T-helper 17 cell (primary cell): ENCODE measurements at regions not wholly inside any gene's neighbourhood (a gene's known extent, or its start where the extent isn't known, plus 50 kb on each side); places are given as distances from the start of the nearest gene placed in this dataset.
"Not testable (repeated sequence)": the region's sequence is repeated elsewhere in the genome, so short reads cannot be mapped to it uniquely, and the experiment has no call there.

Experiments
- ATAC-seq: fragments of 150-1000 bp; cut with Tn5 transposase; 2 replicates; pipeline ENCODE4 v1.10.0; 2021; ENCODE audit warnings: mild to moderate bottlenecking, moderate library complexity
- DNase-seq, 3 donors: peaks; one replicate each; pipeline versions ENCODE4 v3.0.0 to v3.0.0-alpha.2; 2020 to 2021
- H3K9me3 ChIP-seq: one replicate; pipeline ENCODE4 v1.7.0; 2013; ENCODE audit warnings: low read length, mild to moderate bottlenecking; ENCODE audit not compliant: control insufficient read depth, poor library complexity, severe bottlenecking
- H3K27ac Mint-ChIP-seq: one replicate; pipeline ENCODE4 v1.8.0; 2022; ENCODE audit warnings: mild to moderate bottlenecking, moderate library complexity, mixed read lengths
- H3K27me3 Mint-ChIP-seq: one replicate; pipeline ENCODE4 v1.8.0; 2022; ENCODE audit warnings: mixed read lengths
- H3K36me3 Mint-ChIP-seq: one replicate; pipeline ENCODE4 v1.8.0; 2022; ENCODE audit warnings: low read depth, mixed read lengths
- H3K4me1 Mint-ChIP-seq: one replicate; pipeline ENCODE4 v1.8.0; 2022; ENCODE audit warnings: mild to moderate bottlenecking, mixed read lengths
- H3K4me3 Mint-ChIP-seq: one replicate; pipeline ENCODE4 v1.8.0; 2022; ENCODE audit warnings: mild to moderate bottlenecking, moderate library complexity, mixed read lengths

GRCh38 chr6:157727629-157728182, 95.3 kb upstream of the SNX9 start:
- Mint-ChIP-seq H3K4me3 (no peak overlapping the region), H3K27me3 (peaks cover 5% of the 10 kb centered on the region), H3K36me3 (peaks cover 4% of the 10 kb centered on the region), H3K27ac (no peak overlapping the region), H3K4me1 (no peaks in the 10 kb centered on the region)
- DNase-seq (no peak), ATAC-seq (no peak)
- H3K9me3 ChIP-seq = no peaks in the 10 kb centered on the region

- H3K36me3 Mint-ChIP-seq = peaks cover 4% of the 10 kb centered on the region
- DNase-seq (no peak), ATAC-seq (no peak)
- no peaks in the 10 kb centered on the region for H3K9me3 ChIP-seq
- no peaks in the 10 kb centered on the region for H3K4me1 Mint-ChIP-seq
- H3K27me3 Mint-ChIP-seq = peaks cover 5% of the 10 kb centered on the region
- H3K27ac Mint-ChIP-seq = no peak overlapping the region
- no peak overlapping the region for H3K4me3 Mint-ChIP-seq
Observed at GRCh38 chr6:157728183-157728881, 94.7 kb upstream of the SNX9 start.

DNA sequence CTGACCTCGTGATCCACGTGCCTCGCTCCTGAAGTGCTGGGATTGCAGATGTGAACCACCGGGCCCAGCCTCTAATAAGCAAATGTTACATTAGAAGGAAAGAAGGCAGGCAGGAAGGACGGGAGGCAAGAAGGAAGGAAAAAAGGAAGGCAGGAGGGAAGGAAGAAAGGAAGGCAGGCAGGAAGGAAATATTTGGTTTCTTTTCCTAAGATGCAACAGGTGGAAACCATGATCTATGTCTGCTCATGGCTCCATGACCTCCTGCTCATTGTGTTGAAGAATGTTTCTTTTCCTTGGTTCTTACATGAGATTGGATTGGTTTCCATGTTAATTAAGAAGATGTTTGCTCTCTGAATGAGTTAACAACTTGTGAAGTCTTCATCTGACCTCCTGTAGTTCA, 91.8 kb upstream of the SNX9 start:
- Mint-ChIP-seq H3K36me3 (peaks cover 2% of the 10 kb centered on the region), H3K4me3 (no peak overlapping the region), H3K27ac (no peak overlapping the region), H3K4me1 (no peaks in the 10 kb centered on the region), H3K27me3 (peaks cover 5% of the 10 kb centered on the region)
- H3K9me3 ChIP-seq = no peaks in the 10 kb centered on the region
- DNase-seq (no peak), ATAC-seq (no peak)

DNA sequence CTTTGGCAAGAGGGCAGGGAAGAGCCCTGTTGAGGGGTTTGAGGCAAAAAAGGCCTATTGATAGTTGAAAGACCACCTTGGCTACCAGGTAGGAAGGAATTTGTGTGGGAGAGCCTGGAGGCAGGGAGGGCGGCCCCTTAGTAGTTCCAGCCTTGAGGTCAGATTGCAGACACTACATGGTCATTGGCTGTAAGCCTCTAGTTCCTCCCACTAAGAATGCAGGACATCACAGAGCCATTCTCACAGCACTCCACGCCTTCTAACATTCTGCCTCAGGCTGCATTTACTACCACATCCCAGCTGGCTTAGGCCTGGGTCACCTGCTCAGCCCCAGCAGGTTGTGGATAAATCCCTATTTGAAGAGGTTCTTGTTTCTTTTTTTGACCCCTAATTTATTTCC, 91.0 kb upstream of the SNX9 start:
- H3K4me3 Mint-ChIP-seq = no peak overlapping the region
- H3K36me3 Mint-ChIP-seq = peaks cover 2% of the 10 kb centered on the region
- no peak for ATAC-seq
- no peak for DNase-seq
- H3K27ac Mint-ChIP-seq = no peak overlapping the region
- H3K27me3 Mint-ChIP-seq = peaks cover 5% of the 10 kb centered on the region
- no peaks in the 10 kb centered on the region for H3K9me3 ChIP-seq
- H3K4me1 Mint-ChIP-seq = no peaks in the 10 kb centered on the region

GRCh38 chr6:157732416-157733161, 90.5 kb upstream of the SNX9 start:
- peaks cover 5% of the 10 kb centered on the region for H3K27me3 Mint-ChIP-seq
- no peak for ATAC-seq
- DNase-seq = no peak
- H3K27ac Mint-ChIP-seq = no peak overlapping the region
- no peaks in the 10 kb centered on the region for H3K4me1 Mint-ChIP-seq
- H3K9me3 ChIP-seq = no peaks in the 10 kb centered on the region
- peaks cover 2% of the 10 kb centered on the region for H3K36me3 Mint-ChIP-seq
- H3K4me3 Mint-ChIP-seq = no peak overlapping the region

DNA sequence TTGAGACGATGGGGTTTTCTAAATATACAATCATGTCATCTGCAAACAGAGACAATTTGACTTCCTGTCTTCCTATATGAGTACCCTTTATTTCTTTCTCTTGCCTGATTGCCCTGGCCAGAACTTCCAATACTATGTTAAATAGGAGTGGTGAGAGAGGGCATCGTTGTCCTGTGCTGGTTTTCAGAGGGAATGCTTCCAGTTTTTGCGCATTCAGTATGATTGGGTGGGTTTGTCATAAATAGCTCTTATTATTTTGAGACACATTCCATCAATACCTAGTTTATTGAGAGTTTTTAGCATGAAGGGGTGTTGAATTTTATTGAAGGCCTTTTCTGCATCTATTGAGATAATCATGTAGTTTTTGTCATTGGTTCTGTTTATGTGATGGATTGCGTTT, 86.5 kb upstream of the SNX9 start:
- H3K9me3 ChIP-seq, H3K27ac Mint-ChIP-seq, H3K4me3 Mint-ChIP-seq, ATAC-seq, H3K27me3 Mint-ChIP-seq, DNase-seq, H3K36me3 Mint-ChIP-seq, H3K4me1 Mint-ChIP-seq: not testable (repeated sequence)

DNA sequence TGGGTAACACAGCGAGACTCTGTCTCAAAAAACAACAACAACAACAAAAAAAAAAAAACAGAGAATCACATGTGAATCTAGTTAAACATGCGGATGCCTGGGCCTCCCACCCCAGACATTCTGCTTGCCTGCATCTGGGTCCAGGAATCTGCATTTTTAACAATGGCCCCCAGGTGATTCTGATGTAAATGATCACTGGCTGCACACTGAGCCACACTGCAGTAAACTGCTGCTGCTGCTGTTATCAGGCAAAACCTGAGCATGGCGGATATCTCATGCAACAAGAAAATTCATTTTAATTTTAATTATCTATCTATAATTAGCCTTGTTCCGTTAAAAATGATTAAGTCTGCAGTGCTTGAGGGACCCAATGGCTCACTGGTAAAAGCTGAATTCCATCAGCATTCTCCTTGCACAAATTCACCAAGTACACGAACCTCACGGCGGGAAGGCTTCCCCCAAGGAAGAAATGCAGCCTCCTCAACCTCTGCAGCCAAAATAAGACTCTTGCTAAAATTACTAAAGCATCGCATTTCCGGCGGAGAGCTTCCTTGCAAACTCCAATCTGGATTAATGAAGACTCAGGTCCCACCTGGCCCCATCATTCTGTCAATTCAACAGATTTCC, 81.6 kb upstream of the SNX9 start:
- Mint-ChIP-seq H3K27ac (no peak overlapping the region), H3K4me3 (no peak overlapping the region), H3K36me3 (no peaks in the 10 kb centered on the region), H3K4me1 (no peaks in the 10 kb centered on the region), H3K27me3 (peaks cover 20% of the 10 kb centered on the region)
- no peaks in the 10 kb centered on the region for H3K9me3 ChIP-seq
- no peak for ATAC-seq
- DNase-seq = no peak

DNA sequence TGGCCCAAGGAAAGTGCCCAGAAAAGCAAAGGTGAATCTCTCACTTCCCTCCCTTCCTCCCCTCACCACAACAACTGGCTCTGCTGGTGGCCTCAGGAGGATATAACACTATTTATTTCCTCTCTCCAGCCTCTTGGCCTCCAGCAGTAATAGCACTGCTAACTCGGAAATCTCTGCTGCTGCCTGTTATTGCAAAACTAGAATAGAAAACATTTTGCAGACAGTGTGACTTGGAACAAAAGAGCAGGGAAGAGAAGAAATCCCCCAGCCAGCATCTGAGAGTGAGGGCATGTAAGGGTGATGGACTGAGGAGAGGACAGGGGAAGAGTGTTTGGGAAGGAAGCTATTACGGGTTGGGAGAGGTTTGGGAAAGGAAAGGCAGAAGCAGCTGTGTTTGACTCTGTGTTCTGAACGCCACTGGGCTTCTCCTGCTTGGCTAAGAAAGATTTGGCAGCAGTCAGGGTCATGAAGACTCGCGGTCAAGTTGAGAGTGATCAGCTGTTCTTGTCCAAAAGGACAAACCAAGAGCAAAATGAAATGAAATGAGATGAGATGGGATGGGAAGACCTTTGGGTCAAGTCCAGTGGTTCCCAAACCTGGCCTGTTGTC, 81.0 kb upstream of the SNX9 start:
- peaks cover 26% of the 10 kb centered on the region for H3K27me3 Mint-ChIP-seq
- no peak for DNase-seq
- ATAC-seq = no peak
- no peak overlapping the region for H3K4me3 Mint-ChIP-seq
- no peaks in the 10 kb centered on the region for H3K4me1 Mint-ChIP-seq
- H3K27ac Mint-ChIP-seq = no peak overlapping the region
- no peaks in the 10 kb centered on the region for H3K9me3 ChIP-seq
- H3K36me3 Mint-ChIP-seq = no peaks in the 10 kb centered on the region

- no peaks in the 10 kb centered on the region for H3K9me3 ChIP-seq
- Mint-ChIP-seq H3K4me3 (no peak overlapping the region), H3K4me1 (no peaks in the 10 kb centered on the region), H3K27ac (no peak overlapping the region), H3K36me3 (no peaks in the 10 kb centered on the region), H3K27me3 (peaks cover 30% of the 10 kb centered on the region)
- DNase-seq (no peak), ATAC-seq (no peak)
Observed at GRCh38 chr6:157744102-157744601, 78.9 kb upstream of the SNX9 start.

- Mint-ChIP-seq H3K27me3 (peaks cover 30% of the 10 kb centered on the region), H3K4me1 (no peaks in the 10 kb centered on the region), H3K27ac (no peak overlapping the region), H3K36me3 (no peaks in the 10 kb centered on the region), H3K4me3 (no peak overlapping the region)
- ATAC-seq (no peak), DNase-seq (no peak)
- no peaks in the 10 kb centered on the region for H3K9me3 ChIP-seq
Observed at GRCh38 chr6:157746897-157747296, 76.1 kb upstream of the SNX9 start.

DNA sequence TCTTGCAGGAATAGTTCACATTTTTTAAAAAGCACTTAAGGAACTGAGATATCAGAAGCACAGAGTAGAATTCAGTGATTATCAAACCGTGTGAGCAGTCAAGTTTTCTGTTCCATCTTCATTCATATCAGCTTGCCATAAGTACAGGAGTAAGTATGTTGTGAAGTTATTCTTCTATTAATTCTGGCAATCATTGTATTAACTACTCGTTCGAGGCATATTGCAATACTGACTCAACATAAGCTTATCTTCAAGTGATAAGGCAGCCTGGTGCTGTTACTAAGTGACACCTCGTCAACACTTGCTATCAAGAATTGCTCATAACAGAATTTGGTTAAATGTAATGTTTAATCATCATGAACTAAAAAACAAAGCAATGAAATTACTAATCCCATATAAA, 75.7 kb upstream of the SNX9 start:
- Mint-ChIP-seq H3K4me3 (no peak overlapping the region), H3K36me3 (no peaks in the 10 kb centered on the region), H3K27me3 (peaks cover 30% of the 10 kb centered on the region), H3K4me1 (no peaks in the 10 kb centered on the region), H3K27ac (no peak overlapping the region)
- ATAC-seq = no peak
- DNase-seq = no peak
- no peaks in the 10 kb centered on the region for H3K9me3 ChIP-seq

DNA sequence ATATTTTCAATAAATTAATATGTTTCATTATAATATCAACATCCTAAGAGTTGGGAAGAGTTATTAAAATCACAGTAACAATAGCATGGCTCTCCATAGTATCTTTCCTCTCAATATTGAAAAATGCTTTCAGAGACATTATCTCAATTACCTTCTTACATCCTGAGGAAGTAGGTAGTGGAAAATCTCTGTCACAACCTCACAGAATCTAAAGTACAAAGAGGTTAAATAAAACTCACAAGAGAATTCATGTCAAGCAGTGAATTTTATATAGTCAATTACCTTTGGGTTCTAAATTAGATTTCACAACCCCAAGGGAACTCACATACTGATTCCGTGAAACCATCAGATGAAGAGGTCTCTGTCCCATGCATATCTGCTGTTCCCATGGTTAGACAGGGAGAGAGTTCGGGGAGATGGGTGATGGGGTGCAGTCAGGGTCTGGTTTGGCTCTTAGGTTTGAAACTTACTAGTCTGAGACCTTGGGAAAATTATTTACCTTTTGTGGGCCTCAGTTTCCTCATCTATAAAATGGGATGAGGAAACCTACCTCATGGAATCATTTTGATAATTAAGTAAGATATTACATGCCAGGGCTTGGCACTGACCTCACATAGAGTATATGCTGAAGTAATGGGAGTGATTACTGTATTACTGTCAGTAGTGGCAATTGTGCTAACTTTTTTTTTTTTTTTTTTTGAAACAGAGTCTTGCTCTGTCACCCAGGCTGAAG, 74.0 kb upstream of the SNX9 start:
- H3K9me3 ChIP-seq = no peaks in the 10 kb centered on the region
- no peak overlapping the region for H3K4me3 Mint-ChIP-seq
- DNase-seq (no peak), ATAC-seq (no peak)
- H3K27ac Mint-ChIP-seq = no peak overlapping the region
- H3K36me3 Mint-ChIP-seq = no peaks in the 10 kb centered on the region
- no peaks in the 10 kb centered on the region for H3K4me1 Mint-ChIP-seq
- peaks cover 38% of the 10 kb centered on the region for H3K27me3 Mint-ChIP-seq
